GM12864 (cell line): ENCODE measurements at regions not wholly inside any gene's neighbourhood (a gene's known extent, or its start where the extent isn't known, plus 50 kb on each side); places are given as distances from the start of the nearest gene placed in this dataset.

Experiments used
- DNase-seq: peaks from one replicate; pipeline ENCODE4 v3.0.0-alpha.2; 2011; ENCODE audit warnings: low read depth
- H3K4me3 ChIP-seq: 2 replicates; pipeline ENCODE4 v1.5.1; 2011; ENCODE audit warnings: mild to moderate bottlenecking, low read depth, low read length, control low read depth
- CTCF ChIP-seq: IDR thresholded peaks from 2 replicates; pipeline ENCODE4 v1.5.1; 2011; ENCODE audit warnings: low read depth, mild to moderate bottlenecking, moderate library complexity, low read length, control low read depth, inconsistent platforms; ENCODE audit errors: missing control alignments

GRCh38 chr11:69358398-69359020 is 64.6 kb downstream of the MYEOV start:
- no peak overlapping the region for H3K4me3 ChIP-seq
- DNase-seq = no peak
- no peak for TF ChIP-seq CTCF

GRCh38 chr11:69359735-69360480 is 66.0 kb downstream of the MYEOV start:
- DNase-seq = no peak
- TF ChIP-seq CTCF = no peak
- H3K4me3 ChIP-seq = no peak overlapping the region

GRCh38 chr11:69360606-69361005 is 66.7 kb downstream of the MYEOV start:
- no peak overlapping the region for H3K4me3 ChIP-seq
- no peak for TF ChIP-seq CTCF
- DNase-seq = no peak

- DNase-seq = no peak
- TF ChIP-seq CTCF = no peak
- no peak overlapping the region for H3K4me3 ChIP-seq
Observed at GRCh38 chr11:69361048-69361447, 67.1 kb downstream of the MYEOV start.

- DNase-seq = no peak
- no peak for TF ChIP-seq CTCF
- H3K4me3 ChIP-seq = no peak overlapping the region
Observed at GRCh38 chr11:69361466-69361865, 67.5 kb downstream of the MYEOV start.

GRCh38 chr11:69362315-69362714 is 68.4 kb downstream of the MYEOV start:
- H3K4me3 ChIP-seq = no peak overlapping the region
- DNase-seq = no peak
- TF ChIP-seq CTCF = peak; percentile 4

- DNase-seq = no peak
- no peak for TF ChIP-seq CTCF
- H3K4me3 ChIP-seq = no peak overlapping the region
Observed at GRCh38 chr11:69364921-69365320, 71.0 kb downstream of the MYEOV start.
